ENCODE measurements at regions not wholly inside any gene's neighbourhood (a gene's known extent, or its start where the extent isn't known, plus 50 kb on each side); places are given as distances from the start of the nearest gene placed in this dataset.

- Histone ChIP-seq H3K9me3 (ENCODE audit: low read depth) (no peaks in the 10 kb centered on the region), H3K4me1 (ENCODE audit: insufficient read depth) (no peaks in the 10 kb centered on the region), H3K9me2 (replicated peaks; ENCODE audit: insufficient read depth) (no peaks in the 10 kb centered on the region), H3K27ac (no peak overlapping the region), H3K4me3 (no peak overlapping the region), H3K4me2 (no peak overlapping the region), H4K20me1 (ENCODE audit: insufficient read depth, poor library complexity, severe bottlenecking) (no peaks in the 10 kb centered on the region), H3K79me2 (no peaks in the 10 kb centered on the region), H3K36me3 (replicated peaks; ENCODE audit: insufficient read depth, low read depth) (no peaks in the 10 kb centered on the region), H2AFZ (no peak overlapping the region), H3K27me3 (no peaks in the 10 kb centered on the region)
- no peak for DNase-seq (ENCODE audit: low spot score)
- 94% methylated on average over 10 of the region's 10 CpGs for WGBS (ENCODE audit: low lambda C conversion rate, missing lambda C conversion rate)
- TF ChIP-seq CTCF (IDR thresholded peaks at IDR 0.05; ENCODE audit: poor library complexity) (no peak), EZH2 (IDR thresholded peaks at IDR 0.05; ENCODE audit: borderline replicate concordance) (no peak), EZH2phosphoT487 (IDR thresholded peaks at IDR 0.05; ENCODE audit: low read depth, severe bottlenecking, unreplicated experiment) (no peak)
These were observed 115.0 kb upstream of the IGF1 start for GRCh38 chr12:102595315-102595714.

- Histone ChIP-seq H3K9me3 (ENCODE audit: low read depth) (no peaks in the 10 kb centered on the region), H3K36me3 (replicated peaks; ENCODE audit: insufficient read depth, low read depth) (no peaks in the 10 kb centered on the region), H3K4me1 (ENCODE audit: insufficient read depth) (no peaks in the 10 kb centered on the region), H3K4me2 (no peak overlapping the region), H3K4me3 (no peak overlapping the region), H3K27me3 (no peaks in the 10 kb centered on the region), H3K9me2 (replicated peaks; ENCODE audit: insufficient read depth) (no peaks in the 10 kb centered on the region), H3K79me2 (no peaks in the 10 kb centered on the region), H2AFZ (no peak overlapping the region), H4K20me1 (ENCODE audit: insufficient read depth, poor library complexity, severe bottlenecking) (no peaks in the 10 kb centered on the region), H3K27ac (no peak overlapping the region)
- TF ChIP-seq CTCF (IDR thresholded peaks at IDR 0.05; ENCODE audit: poor library complexity): no peak
- TF ChIP-seq EZH2 (IDR thresholded peaks at IDR 0.05; ENCODE audit: borderline replicate concordance): no peak
- TF ChIP-seq EZH2phosphoT487 (IDR thresholded peaks at IDR 0.05; ENCODE audit: low read depth, severe bottlenecking, unreplicated experiment): no peak
- no peak for DNase-seq (ENCODE audit: low spot score)
- 65% methylated on average over 4 of the region's 4 CpGs for WGBS (ENCODE audit: low lambda C conversion rate, missing lambda C conversion rate)
These were observed 112.8 kb upstream of the IGF1 start for GRCh38 chr12:102593134-102593533.

- Histone ChIP-seq H2AFZ (no peak overlapping the region), H3K9me3 (ENCODE audit: low read depth) (no peaks in the 10 kb centered on the region), H3K4me1 (ENCODE audit: insufficient read depth) (no peaks in the 10 kb centered on the region), H3K27me3 (no peaks in the 10 kb centered on the region), H4K20me1 (ENCODE audit: insufficient read depth, poor library complexity, severe bottlenecking) (no peaks in the 10 kb centered on the region), H3K27ac (no peak overlapping the region), H3K79me2 (no peaks in the 10 kb centered on the region), H3K4me3 (no peak overlapping the region), H3K9me2 (replicated peaks; ENCODE audit: insufficient read depth) (no peaks in the 10 kb centered on the region), H3K36me3 (replicated peaks; ENCODE audit: insufficient read depth, low read depth) (no peaks in the 10 kb centered on the region), H3K4me2 (no peak overlapping the region)
- 90% methylated on average over 3 of the region's 3 CpGs for WGBS (ENCODE audit: low lambda C conversion rate, missing lambda C conversion rate)
- DNase-seq (ENCODE audit: low spot score): no peak
- TF ChIP-seq CTCF (IDR thresholded peaks at IDR 0.05; ENCODE audit: poor library complexity): no peak
- TF ChIP-seq EZH2phosphoT487 (IDR thresholded peaks at IDR 0.05; ENCODE audit: low read depth, severe bottlenecking, unreplicated experiment): no peak
- TF ChIP-seq EZH2 (IDR thresholded peaks at IDR 0.05; ENCODE audit: borderline replicate concordance): no peak
These were observed 111.8 kb upstream of the IGF1 start for GRCh38 chr12:102592134-102592533.

- TF ChIP-seq CTCF (IDR thresholded peaks at IDR 0.05; ENCODE audit: poor library complexity) (no peak), EZH2 (IDR thresholded peaks at IDR 0.05; ENCODE audit: borderline replicate concordance) (no peak), EZH2phosphoT487 (IDR thresholded peaks at IDR 0.05; ENCODE audit: low read depth, severe bottlenecking, unreplicated experiment) (no peak)
- H3K27me3 ChIP-seq: no peaks in the 10 kb centered on the region
- no peaks in the 10 kb centered on the region for H4K20me1 ChIP-seq (ENCODE audit: insufficient read depth, poor library complexity, severe bottlenecking)
- no peaks in the 10 kb centered on the region for H3K9me2 ChIP-seq (replicated peaks; ENCODE audit: insufficient read depth)
- no peaks in the 10 kb centered on the region for H3K36me3 ChIP-seq (replicated peaks; ENCODE audit: insufficient read depth, low read depth)
- DNase-seq (ENCODE audit: low spot score): no peak
- no peak overlapping the region for H3K27ac ChIP-seq
- H2AFZ ChIP-seq: no peak overlapping the region
- H3K4me2 ChIP-seq: no peak overlapping the region
- no peaks in the 10 kb centered on the region for H3K4me1 ChIP-seq (ENCODE audit: insufficient read depth)
- no peaks in the 10 kb centered on the region for H3K9me3 ChIP-seq (ENCODE audit: low read depth)
- H3K4me3 ChIP-seq: no peak overlapping the region
- 96% methylated on average over 1 of the region's 1 CpG for WGBS (ENCODE audit: low lambda C conversion rate, missing lambda C conversion rate)
- no peaks in the 10 kb centered on the region for H3K79me2 ChIP-seq
These were observed 92.9 kb upstream of the IGF1 start for GRCh38 chr12:102573237-102573636.

Data from hepatocyte (in vitro differentiated cells).